GM21723 (cell line): ENCODE measurements at regions not wholly inside any gene's neighbourhood (a gene's known extent, or its start where the extent isn't known, plus 50 kb on each side); places are given as distances from the start of the nearest gene placed in this dataset.

ENCODE experiments used
- ATAC-seq: cut with Tn5 transposase; IDR thresholded peaks from one replicate; pipeline ENCODE4 v1.9.1; 2021; ENCODE audit warnings: mild to moderate bottlenecking, moderate library complexity; ENCODE audit not compliant: unreplicated experiment

GRCh38 chr15:61545763-61546162 is 316.7 kb upstream of the RORA start:
- ATAC-seq, result no peak

- ATAC-seq, result no peak
Observed at GRCh38 chr15:61541516-61541915, 312.4 kb upstream of the RORA start.

- ATAC-seq, result no peak
Observed at GRCh38 chr15:61537337-61537736, 308.2 kb upstream of the RORA start.

GRCh38 chr15:61534986-61535385 is 305.9 kb upstream of the RORA start:
- no peak for ATAC-seq

- ATAC-seq, result no peak
Observed at GRCh38 chr15:61530769-61531168, 301.7 kb upstream of the RORA start.

GRCh38 chr15:61528581-61528910 is 299.4 kb upstream of the RORA start:
- no peak for ATAC-seq

GRCh38 chr15:61527836-61528580 is 298.9 kb upstream of the RORA start:
- ATAC-seq, result peak; percentile 67

GRCh38 chr15:61524545-61524944 is 295.4 kb upstream of the RORA start:
- no peak for ATAC-seq

- no peak for ATAC-seq
Observed at GRCh38 chr15:61524086-61524485, 295.0 kb upstream of the RORA start.

GRCh38 chr15:61522411-61522810 is 293.3 kb upstream of the RORA start:
- ATAC-seq, result no peak

GRCh38 chr15:61521953-61522352 is 292.9 kb upstream of the RORA start:
- ATAC-seq, result no peak

GRCh38 chr15:61519296-61519695 is 290.2 kb upstream of the RORA start:
- no peak for ATAC-seq

GRCh38 chr15:61518191-61518950 is 289.3 kb upstream of the RORA start:
- no peak for ATAC-seq

- no peak for ATAC-seq
Observed at GRCh38 chr15:61517776-61518175, 288.7 kb upstream of the RORA start.

- ATAC-seq, result no peak
Observed at GRCh38 chr15:61517335-61517734, 288.2 kb upstream of the RORA start.

- ATAC-seq, result no peak
Observed at GRCh38 chr15:61511756-61512155, 282.7 kb upstream of the RORA start.

- no peak for ATAC-seq
Observed at GRCh38 chr15:61511089-61511488, 282.0 kb upstream of the RORA start.

GRCh38 chr15:61509327-61509840 is 280.3 kb upstream of the RORA start:
- ATAC-seq, result no peak

GRCh38 chr15:61503383-61503969 is 274.4 kb upstream of the RORA start:
- ATAC-seq, result no peak

- no peak for ATAC-seq
Observed at GRCh38 chr15:61501815-61502389, 272.8 kb upstream of the RORA start.

- ATAC-seq, result no peak
Observed at GRCh38 chr15:61500951-61501620, 272.0 kb upstream of the RORA start.
